ENCODE measurements at regions not wholly inside any gene's neighbourhood (a gene's known extent, or its start where the extent isn't known, plus 50 kb on each side); places are given as distances from the start of the nearest gene placed in this dataset.

- Histone ChIP-seq H3K9me2 (replicated peaks; ENCODE audit: insufficient read depth, low read length) (no peaks in the 10 kb centered on the region), H2AFZ (ENCODE audit: low read length) (no peak overlapping the region), H3K27me3 (replicated peaks; ENCODE audit: insufficient read depth, low read length) (no peaks in the 10 kb centered on the region), H3K4me2 (ENCODE audit: low read depth, low read length) (no peak overlapping the region), H3K9ac (ENCODE audit: low read length) (no peak overlapping the region), H4K20me1 (ENCODE audit: insufficient read depth, low read length) (no peaks in the 10 kb centered on the region), H3F3A (ENCODE audit: insufficient read depth, low read length) (no peaks in the 10 kb centered on the region), H3K36me3 (replicated peaks; ENCODE audit: insufficient read depth, low read length) (no peaks in the 10 kb centered on the region), H3K27ac (ENCODE audit: low read length) (no peak overlapping the region), H3K4me1 (ENCODE audit: low read length) (no peaks in the 10 kb centered on the region), H3K9me3 (replicated peaks; ENCODE audit: insufficient read depth, low read length) (no peaks in the 10 kb centered on the region), H3K79me2 (ENCODE audit: low read length) (no peaks in the 10 kb centered on the region), H3K4me3 (ENCODE audit: low read length) (no peak overlapping the region)
- DNase-seq = no peak
- TF ChIP-seq CTCF (IDR thresholded peaks at IDR 0.05; ENCODE audit: low read length) = no peak
- no peak for TF ChIP-seq EZH2 (optimal IDR thresholded peaks at IDR 0.05; ENCODE audit: low read depth, low read length)
- TF ChIP-seq EZH2phosphoT487 (IDR thresholded peaks at IDR 0.05; ENCODE audit: low read length) = no peak
These were observed 118.0 kb upstream of the ARID2 start for GRCh38 chr12:45611495-45611894.

GRCh38 chr12:45612044-45612794 is 117.3 kb upstream of the ARID2 start:
- Histone ChIP-seq H3K4me2 (ENCODE audit: low read depth, low read length) (no peak overlapping the region), H2AFZ (ENCODE audit: low read length) (no peak overlapping the region), H3K9ac (ENCODE audit: low read length) (no peak overlapping the region), H3K79me2 (ENCODE audit: low read length) (no peaks in the 10 kb centered on the region), H3K9me3 (replicated peaks; ENCODE audit: insufficient read depth, low read length) (no peaks in the 10 kb centered on the region), H4K20me1 (ENCODE audit: insufficient read depth, low read length) (no peaks in the 10 kb centered on the region), H3K4me3 (ENCODE audit: low read length) (no peak overlapping the region), H3K27ac (ENCODE audit: low read length) (no peak overlapping the region), H3K9me2 (replicated peaks; ENCODE audit: insufficient read depth, low read length) (no peaks in the 10 kb centered on the region), H3K27me3 (replicated peaks; ENCODE audit: insufficient read depth, low read length) (no peaks in the 10 kb centered on the region), H3F3A (ENCODE audit: insufficient read depth, low read length) (no peaks in the 10 kb centered on the region), H3K4me1 (ENCODE audit: low read length) (no peaks in the 10 kb centered on the region), H3K36me3 (replicated peaks; ENCODE audit: insufficient read depth, low read length) (no peaks in the 10 kb centered on the region)
- TF ChIP-seq EZH2 (optimal IDR thresholded peaks at IDR 0.05; ENCODE audit: low read depth, low read length) (no peak), CTCF (IDR thresholded peaks at IDR 0.05; ENCODE audit: low read length) (no peak), EZH2phosphoT487 (IDR thresholded peaks at IDR 0.05; ENCODE audit: low read length) (no peak)
- DNase-seq = no peak

- Histone ChIP-seq H2AFZ (ENCODE audit: low read length) (no peak overlapping the region), H3K9me2 (replicated peaks; ENCODE audit: insufficient read depth, low read length) (no peaks in the 10 kb centered on the region), H3K9ac (ENCODE audit: low read length) (no peak overlapping the region), H3K9me3 (replicated peaks; ENCODE audit: insufficient read depth, low read length) (no peaks in the 10 kb centered on the region), H4K20me1 (ENCODE audit: insufficient read depth, low read length) (no peaks in the 10 kb centered on the region), H3K4me2 (ENCODE audit: low read depth, low read length) (no peak overlapping the region), H3K27me3 (replicated peaks; ENCODE audit: insufficient read depth, low read length) (no peaks in the 10 kb centered on the region), H3F3A (ENCODE audit: insufficient read depth, low read length) (no peaks in the 10 kb centered on the region), H3K4me1 (ENCODE audit: low read length) (no peaks in the 10 kb centered on the region), H3K36me3 (replicated peaks; ENCODE audit: insufficient read depth, low read length) (no peaks in the 10 kb centered on the region), H3K4me3 (ENCODE audit: low read length) (no peak overlapping the region), H3K79me2 (ENCODE audit: low read length) (no peaks in the 10 kb centered on the region), H3K27ac (ENCODE audit: low read length) (no peak overlapping the region)
- no peak for DNase-seq
- no peak for TF ChIP-seq EZH2 (optimal IDR thresholded peaks at IDR 0.05; ENCODE audit: low read depth, low read length)
- TF ChIP-seq CTCF (IDR thresholded peaks at IDR 0.05; ENCODE audit: low read length) = no peak
- TF ChIP-seq EZH2phosphoT487 (IDR thresholded peaks at IDR 0.05; ENCODE audit: low read length) = no peak
These were observed 116.2 kb upstream of the ARID2 start for GRCh38 chr12:45613296-45613695.

Data from MM.1S (cell line).